Left lung (tissue), 4 donors: ENCODE measurements at regions not wholly inside any gene's neighbourhood (a gene's known extent, or its start where the extent isn't known, plus 50 kb on each side); places are given as distances from the start of the nearest gene placed in this dataset.

Source experiments
- ATAC-seq: fragments of 200-7000 bp; cut with Tn5 transposase; one replicate; pipeline ENCODE4 v1.9.1; 2020; ENCODE audit warnings: moderate library complexity
- DNase-seq, 4 donors: peaks; one replicate each; pipeline ENCODE4 v3.0.0-alpha.2; 2013 to 2020
- H3K27ac ChIP-seq, 2 donors: fragments of 200-600 bp; sonication (generic) in 1 of 2; one replicate each; pipeline versions ENCODE4 v1.5.0 to v1.8.0; 2020 to 2021
- H3K27me3 ChIP-seq, 2 donors: fragments of 200-600 bp; sonication (generic) in 1 of 2; one replicate each; pipeline versions ENCODE4 v1.5.0 to v1.8.0; 2020 to 2021
- H3K36me3 ChIP-seq, 2 donors: fragments of 200-600 bp; sonication (generic) in 1 of 2; one replicate each; pipeline versions ENCODE4 v1.5.0 to v1.8.0; 2020 to 2021
- H3K4me1 ChIP-seq, 2 donors: fragments of 200-600 bp; one replicate each; pipeline ENCODE4 v1.8.0; 2021
- H3K4me3 ChIP-seq, 2 donors: fragments of 200-600 bp; sonication (generic) in 1 of 2; one replicate each; pipeline versions ENCODE4 v1.5.0 to v1.8.0; 2020 to 2021; ENCODE audit warnings: mild to moderate bottlenecking in 1 of 2
- H3K9me3 ChIP-seq, 2 donors: fragments of 200-600 bp; sonication (generic) in 1 of 2; one replicate each; pipeline versions ENCODE4 v1.5.0 to v1.8.0; 2020 to 2021
- CTCF ChIP-seq, 2 donors: fragments of 200-600 bp; sonication (generic) in 1 of 2; IDR thresholded peaks; one replicate each; pipeline versions ENCODE4 v1.5.0 to v1.8.0; 2021; ENCODE audit warnings: antibody characterized with exemption in 2 of 2
- intact Hi-C, 2 donors: fragments of 100-400 bp; cut with DNase I; formaldehyde crosslinking; loops; one replicate each; pipeline versions ENCODE4 v1.11.2 to v1.14.2; 2022
- donor health status: DM: no; HTN: yes; CAD: no.
- donor health status: DM: no; HTN: no; CAD: no.

GRCh38 chr1:59105548-59106507 lies 191.1 kb upstream of the FGGY start:
- intact Hi-C loops: no loop called here
- Histone ChIP-seq H3K4me3 (no peak overlapping the region), H3K36me3 (no peaks in the 10 kb centered on the region), H3K9me3 (peaks cover 0 to 5% of the 10 kb centered on the region in 2 donors), H3K27ac (no peak overlapping the region), H3K27me3 (no peaks in the 10 kb centered on the region), H3K4me1 (no peaks in the 10 kb centered on the region)
- no peak for ATAC-seq
- no peak for TF ChIP-seq CTCF (IDR thresholded peaks at IDR 0.05)
- DNase-seq: no peak

GRCh38 chr1:59107516-59107915 lies 189.4 kb upstream of the FGGY start:
- H3K4me1 ChIP-seq: no peaks in the 10 kb centered on the region
- H3K4me3 ChIP-seq: no peak overlapping the region
- intact Hi-C loops: no loop called here
- H3K9me3 ChIP-seq: no peaks in the 10 kb centered on the region
- no peak for TF ChIP-seq CTCF (IDR thresholded peaks at IDR 0.05)
- H3K36me3 ChIP-seq: no peaks in the 10 kb centered on the region
- ATAC-seq: no peak
- H3K27me3 ChIP-seq: no peaks in the 10 kb centered on the region
- DNase-seq: no peak
- no peak overlapping the region for H3K27ac ChIP-seq

- DNase-seq (no peak), ATAC-seq (no peak)
- no peak for TF ChIP-seq CTCF (IDR thresholded peaks at IDR 0.05)
These were observed 189.0 kb upstream of the FGGY start for GRCh38 chr1:59107916-59108315.

GRCh38 chr1:59108481-59109317 lies 188.2 kb upstream of the FGGY start:
- H3K36me3 ChIP-seq: no peaks in the 10 kb centered on the region
- no peaks in the 10 kb centered on the region for H3K9me3 ChIP-seq
- ATAC-seq (no peak), DNase-seq (no peak)
- no peak overlapping the region for H3K27ac ChIP-seq
- intact Hi-C loops: no loop called here
- no peaks in the 10 kb centered on the region for H3K27me3 ChIP-seq
- no peak for TF ChIP-seq CTCF (IDR thresholded peaks at IDR 0.05)
- no peak overlapping the region for H3K4me3 ChIP-seq
- no peaks in the 10 kb centered on the region for H3K4me1 ChIP-seq

More at GRCh38 chr1:59107916-59108315, 189.0 kb upstream of the FGGY start:
- no peak overlapping the region for H3K4me3 ChIP-seq
- H3K27ac ChIP-seq: no peak overlapping the region
- intact Hi-C loops: no loop called here
- H3K9me3 ChIP-seq: no peaks in the 10 kb centered on the region
- no peaks in the 10 kb centered on the region for H3K27me3 ChIP-seq
- H3K36me3 ChIP-seq: no peaks in the 10 kb centered on the region
- no peaks in the 10 kb centered on the region for H3K4me1 ChIP-seq

- Histone ChIP-seq H3K4me1 (no peaks in the 10 kb centered on the region), H3K4me3 (no peak overlapping the region), H3K9me3 (no peaks in the 10 kb centered on the region), H3K27me3 (no peaks in the 10 kb centered on the region), H3K36me3 (no peaks in the 10 kb centered on the region), H3K27ac (no peak overlapping the region)
- no peak for TF ChIP-seq CTCF (IDR thresholded peaks at IDR 0.05)
- DNase-seq (no peak), ATAC-seq (no peak)
- intact Hi-C loops: no loop called here
These were observed 186.6 kb upstream of the FGGY start for GRCh38 chr1:59110271-59110670.
